Hepatocyte (in vitro differentiated cells): ENCODE measurements at regions not wholly inside any gene's neighbourhood (a gene's known extent, or its start where the extent isn't known, plus 50 kb on each side); places are given as distances from the start of the nearest gene placed in this dataset.

Experiments used
- DNase-seq: peaks from one replicate; pipeline ENCODE4 v3.0.0-alpha.2; 2016; ENCODE audit warnings: low spot score
- H2AFZ ChIP-seq: fragments of 200-600 bp; sonication (generic); 2 replicates; pipeline ENCODE4 v1.6.0; 2016; ENCODE audit warnings: antibody characterized with exemption, mild to moderate bottlenecking
- H3K27ac ChIP-seq: fragments of 200-600 bp; sonication (generic); 2 replicates; pipeline ENCODE4 v1.5.1; 2016; ENCODE audit warnings: mild to moderate bottlenecking
- H3K27me3 ChIP-seq: fragments of 200-600 bp; sonication (generic); 2 replicates; pipeline ENCODE4 v1.6.1; 2016
- H3K36me3 ChIP-seq: fragments of 200-600 bp; sonication (generic); replicated peaks from 2 replicates; pipeline ENCODE4 v1.5.1; 2016; ENCODE audit warnings: low read depth; ENCODE audit not compliant: insufficient read depth
- H3K4me1 ChIP-seq: fragments of 200-600 bp; sonication (generic); 2 replicates; pipeline ENCODE4 v1.5.1; 2016; ENCODE audit warnings: mild to moderate bottlenecking, moderate library complexity; ENCODE audit not compliant: insufficient read depth
- H3K4me2 ChIP-seq: fragments of 200-600 bp; sonication (generic); 2 replicates; pipeline ENCODE4 v1.6.0; 2016
- H3K4me3 ChIP-seq: fragments of 200-600 bp; sonication (generic); 2 replicates; pipeline ENCODE4 v1.5.1; 2016; ENCODE audit warnings: mild to moderate bottlenecking
- H3K79me2 ChIP-seq: fragments of 200-600 bp; sonication (generic); 2 replicates; pipeline ENCODE4 v1.6.0; 2017; ENCODE audit warnings: mild to moderate bottlenecking
- H3K9me2 ChIP-seq: fragments of 200-600 bp; sonication (generic); replicated peaks from 2 replicates; pipeline ENCODE4 v1.6.0; 2017; ENCODE audit warnings: mild to moderate bottlenecking; ENCODE audit not compliant: insufficient read depth
- H3K9me3 ChIP-seq: fragments of 200-600 bp; sonication (generic); 2 replicates; pipeline ENCODE4 v1.5.1; 2016; ENCODE audit warnings: low read depth, mild to moderate bottlenecking
- H4K20me1 ChIP-seq: fragments of 200-600 bp; sonication (generic); 2 replicates; pipeline ENCODE4 v1.6.0; 2016; ENCODE audit warnings: mild to moderate bottlenecking; ENCODE audit not compliant: insufficient read depth, poor library complexity, severe bottlenecking
- CTCF ChIP-seq: fragments of 200-600 bp; sonication (generic); IDR thresholded peaks from 2 replicates; pipeline ENCODE4 v1.5.1; 2016; ENCODE audit warnings: antibody characterized with exemption, mild to moderate bottlenecking; ENCODE audit not compliant: poor library complexity
- EZH2 ChIP-seq: fragments of 200-600 bp; sonication (generic); IDR thresholded peaks from 2 replicates; pipeline ENCODE4 v1.6.1; 2016; ENCODE audit warnings: antibody characterized with exemption, mild to moderate bottlenecking, borderline replicate concordance
- EZH2phosphoT487 ChIP-seq: fragments of 200-600 bp; sonication (generic); IDR thresholded peaks from one replicate; pipeline ENCODE4 v1.6.1; 2018; ENCODE audit warnings: antibody characterized with exemption, mild to moderate bottlenecking, low read depth, moderate library complexity; ENCODE audit not compliant: unreplicated experiment, severe bottlenecking
- WGBS: methylation state at CpG from one replicate; pipeline ENCODE4 v1.1.6; 2016; ENCODE audit warnings: low lambda C conversion rate; ENCODE audit errors: missing lambda C conversion rate; 5-methylcytosine and 5-hydroxymethylcytosine counted together

GRCh38 chr3:182385356-182385755, 407.9 kb upstream of the ATP11B start:
- no peaks in the 10 kb centered on the region for H4K20me1 ChIP-seq
- DNase-seq: no peak
- H3K79me2 ChIP-seq: no peaks in the 10 kb centered on the region
- H3K4me1 ChIP-seq: no peaks in the 10 kb centered on the region
- H3K27ac ChIP-seq: no peak overlapping the region
- H3K4me2 ChIP-seq: no peak overlapping the region
- no peak for TF ChIP-seq EZH2phosphoT487
- no peak for TF ChIP-seq EZH2
- TF ChIP-seq CTCF: no peak
- WGBS: 76% methylated on average over 2 of the region's 2 CpGs
- H3K27me3 ChIP-seq: no peaks in the 10 kb centered on the region
- H3K36me3 ChIP-seq: no peaks in the 10 kb centered on the region
- no peak overlapping the region for H2AFZ ChIP-seq
- no peak overlapping the region for H3K4me3 ChIP-seq
- H3K9me3 ChIP-seq: no peaks in the 10 kb centered on the region
- H3K9me2 ChIP-seq: no peaks in the 10 kb centered on the region

GRCh38 chr3:182388506-182388905, 404.8 kb upstream of the ATP11B start:
- no peak for DNase-seq
- Histone ChIP-seq H4K20me1 (no peaks in the 10 kb centered on the region), H3K4me3 (no peak overlapping the region), H3K9me2 (no peaks in the 10 kb centered on the region), H3K79me2 (no peaks in the 10 kb centered on the region), H3K9me3 (no peaks in the 10 kb centered on the region), H2AFZ (no peak overlapping the region), H3K27me3 (no peaks in the 10 kb centered on the region), H3K4me2 (no peak overlapping the region), H3K27ac (peak overlapping the region; percentile 5), H3K36me3 (no peaks in the 10 kb centered on the region), H3K4me1 (no peaks in the 10 kb centered on the region)
- TF ChIP-seq EZH2 (no peak), EZH2phosphoT487 (no peak), CTCF (no peak)
- WGBS: 90% methylated on average over 1 of the region's 1 CpG

GRCh38 chr3:182389071-182389815, 404.1 kb upstream of the ATP11B start:
- Histone ChIP-seq H3K27ac (peak overlapping the region; percentile 5), H4K20me1 (no peaks in the 10 kb centered on the region), H3K79me2 (no peaks in the 10 kb centered on the region), H3K36me3 (no peaks in the 10 kb centered on the region), H3K9me3 (no peaks in the 10 kb centered on the region), H3K4me2 (no peak overlapping the region), H3K4me3 (no peak overlapping the region), H3K27me3 (no peaks in the 10 kb centered on the region), H2AFZ (no peak overlapping the region), H3K4me1 (no peaks in the 10 kb centered on the region), H3K9me2 (no peaks in the 10 kb centered on the region)
- WGBS: 55% methylated on average over 2 of the region's 2 CpGs
- TF ChIP-seq EZH2phosphoT487 (no peak), CTCF (no peak), EZH2 (no peak)
- peak; percentile 26 for DNase-seq
